ENCODE measurements at regions not wholly inside any gene's neighbourhood (a gene's known extent, or its start where the extent isn't known, plus 50 kb on each side); places are given as distances from the start of the nearest gene placed in this dataset.

DNA sequence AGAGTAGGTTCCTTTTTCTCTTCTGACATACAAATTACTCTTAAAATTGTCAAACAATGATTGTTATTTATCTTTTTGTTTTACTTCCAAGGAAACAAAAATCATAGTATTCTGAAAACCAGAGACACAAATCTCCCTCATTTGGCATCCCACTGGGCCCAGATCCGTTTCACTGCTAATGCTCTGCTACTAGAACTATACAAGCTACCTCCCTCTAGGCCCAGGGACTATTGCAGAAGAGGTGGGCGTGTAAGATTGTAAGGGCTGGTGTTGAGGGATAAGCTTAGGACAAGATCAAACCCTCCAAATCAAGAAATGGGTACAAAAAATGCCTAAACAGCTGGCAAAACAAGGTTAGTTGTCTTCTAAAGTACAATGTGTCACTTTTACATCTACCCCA, 928.9 kb upstream of the CDH10 start:
- Histone ChIP-seq H3K27me3 (ENCODE audit: control insufficient read depth, insufficient read depth, low read length) (no peaks in the 10 kb centered on the region), H3K27ac (ENCODE audit: low read length) (no peak overlapping the region), H3K9me3 (replicated peaks; ENCODE audit: control insufficient read depth, low read depth, low read length) (peaks cover 4% of the 10 kb centered on the region), H3K4me1 (ENCODE audit: control insufficient read depth, insufficient read depth, low read length) (no peaks in the 10 kb centered on the region), H3K4me3 (ENCODE audit: low read length) (no peak overlapping the region), H3K36me3 (ENCODE audit: control insufficient read depth, insufficient read depth, low read length) (no peaks in the 10 kb centered on the region)
- DNase-seq = no peak
- WGBS (ENCODE audit: insufficient coverage) = no CpG with 5 or more reads among the region's 2 CpGs

DNA sequence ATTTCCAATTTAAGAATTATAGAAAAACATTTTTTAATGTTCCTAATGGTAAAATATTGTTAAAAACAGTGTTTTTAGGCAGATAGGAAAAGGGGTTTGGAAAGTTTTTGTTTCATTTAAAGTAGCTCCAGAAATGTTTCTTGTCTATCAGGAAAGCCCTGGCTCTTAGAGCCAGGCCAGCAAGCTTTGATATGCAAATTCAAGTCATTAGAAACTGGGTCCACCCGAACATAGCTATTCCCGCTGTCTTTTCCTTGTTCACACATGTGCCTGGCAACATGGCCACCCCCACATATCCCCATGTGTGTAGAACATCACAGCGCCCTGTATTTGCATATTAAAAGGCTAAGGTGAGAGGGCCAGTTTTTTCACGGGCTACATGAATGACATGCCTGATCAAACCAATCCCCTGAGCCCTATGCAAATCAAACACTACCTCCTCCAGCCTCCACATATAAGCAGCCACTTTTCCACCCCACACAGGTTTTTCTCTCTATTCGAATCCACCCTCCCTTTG, 925.3 kb upstream of the CDH10 start:
- Histone ChIP-seq H3K9me3 (replicated peaks; ENCODE audit: control insufficient read depth, low read depth, low read length) (peaks cover 4% of the 10 kb centered on the region), H3K4me1 (ENCODE audit: control insufficient read depth, insufficient read depth, low read length) (no peaks in the 10 kb centered on the region), H3K27ac (ENCODE audit: low read length) (no peak overlapping the region), H3K4me3 (ENCODE audit: low read length) (no peak overlapping the region), H3K27me3 (ENCODE audit: control insufficient read depth, insufficient read depth, low read length) (no peaks in the 10 kb centered on the region), H3K36me3 (ENCODE audit: control insufficient read depth, insufficient read depth, low read length) (no peaks in the 10 kb centered on the region)
- DNase-seq = no peak
- 50% methylated on average over 2 of the region's 5 CpGs for WGBS (ENCODE audit: insufficient coverage)

DNA sequence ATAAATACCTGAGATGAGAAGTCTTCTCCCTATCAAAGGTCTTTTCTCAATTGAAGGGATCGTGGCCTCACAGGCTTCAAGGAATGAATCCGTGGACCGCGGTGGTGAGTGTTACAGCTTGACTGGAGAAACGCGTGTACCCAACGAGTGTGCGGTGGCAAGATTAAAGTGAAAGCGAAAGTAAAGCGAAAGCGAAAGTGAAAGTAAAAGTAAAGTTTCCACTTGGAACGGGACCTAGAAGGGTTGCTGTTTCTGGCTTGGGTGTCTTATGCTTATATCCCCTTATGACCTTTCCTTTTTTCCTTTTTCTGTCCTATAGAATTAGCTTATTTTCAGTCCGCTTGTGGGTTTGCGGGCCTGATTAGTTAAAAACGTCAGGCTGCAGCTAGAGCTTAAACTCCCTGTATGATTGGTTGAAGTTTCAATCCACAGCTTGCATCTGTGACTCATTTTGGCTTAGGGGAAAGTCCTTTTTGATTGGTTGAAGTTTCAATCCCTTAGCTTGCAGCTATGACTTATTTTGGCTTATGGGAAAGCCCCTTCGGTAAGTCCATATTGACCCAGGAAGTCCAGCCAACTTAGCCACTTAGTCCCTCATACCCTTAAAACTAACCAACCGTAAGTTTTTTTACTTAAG, 924.3 kb upstream of the CDH10 start:
- DNase-seq = no peak
- Histone ChIP-seq H3K27me3 (ENCODE audit: control insufficient read depth, insufficient read depth, low read length) (no peaks in the 10 kb centered on the region), H3K9me3 (replicated peaks; ENCODE audit: control insufficient read depth, low read depth, low read length) (peaks cover 4% of the 10 kb centered on the region), H3K4me3 (ENCODE audit: low read length) (no peak overlapping the region), H3K36me3 (ENCODE audit: control insufficient read depth, insufficient read depth, low read length) (no peaks in the 10 kb centered on the region), H3K4me1 (ENCODE audit: control insufficient read depth, insufficient read depth, low read length) (no peaks in the 10 kb centered on the region), H3K27ac (ENCODE audit: low read length) (no peak overlapping the region)
- 93% methylated on average over 7 of the region's 17 CpGs for WGBS (ENCODE audit: insufficient coverage)

- H3K4me1 ChIP-seq (ENCODE audit: control insufficient read depth, insufficient read depth, low read length) = no peaks in the 10 kb centered on the region
- DNase-seq = no peak
- H3K27me3 ChIP-seq (ENCODE audit: control insufficient read depth, insufficient read depth, low read length) = no peaks in the 10 kb centered on the region
- no peak overlapping the region for H3K4me3 ChIP-seq (ENCODE audit: low read length)
- peaks cover 7% of the 10 kb centered on the region for H3K9me3 ChIP-seq (replicated peaks; ENCODE audit: control insufficient read depth, low read depth, low read length)
- no CpG with 5 or more reads among the region's 1 CpG for WGBS (ENCODE audit: insufficient coverage)
- no peak overlapping the region for H3K27ac ChIP-seq (ENCODE audit: low read length)
- no peaks in the 10 kb centered on the region for H3K36me3 ChIP-seq (ENCODE audit: control insufficient read depth, insufficient read depth, low read length)
Measured at GRCh38 chr5:25568294-25568693, 923.5 kb upstream of the CDH10 start.

GRCh38 chr5:25567881-25568280, 923.1 kb upstream of the CDH10 start:
- DNase-seq = no peak
- Histone ChIP-seq H3K4me3 (ENCODE audit: low read length) (no peak overlapping the region), H3K4me1 (ENCODE audit: control insufficient read depth, insufficient read depth, low read length) (no peaks in the 10 kb centered on the region), H3K9me3 (replicated peaks; ENCODE audit: control insufficient read depth, low read depth, low read length) (peaks cover 7% of the 10 kb centered on the region), H3K27ac (ENCODE audit: low read length) (no peak overlapping the region), H3K36me3 (ENCODE audit: control insufficient read depth, insufficient read depth, low read length) (no peaks in the 10 kb centered on the region), H3K27me3 (ENCODE audit: control insufficient read depth, insufficient read depth, low read length) (no peaks in the 10 kb centered on the region)
- no CpG with 5 or more reads among the region's 3 CpGs for WGBS (ENCODE audit: insufficient coverage)

- no peak for DNase-seq
- Histone ChIP-seq H3K9me3 (replicated peaks; ENCODE audit: control insufficient read depth, low read depth, low read length) (peaks cover 4% of the 10 kb centered on the region), H3K4me1 (ENCODE audit: control insufficient read depth, insufficient read depth, low read length) (no peaks in the 10 kb centered on the region), H3K36me3 (ENCODE audit: control insufficient read depth, insufficient read depth, low read length) (no peaks in the 10 kb centered on the region), H3K27me3 (ENCODE audit: control insufficient read depth, insufficient read depth, low read length) (no peaks in the 10 kb centered on the region), H3K27ac (ENCODE audit: low read length) (no peak overlapping the region), H3K4me3 (ENCODE audit: low read length) (no peak overlapping the region)
Measured at GRCh38 chr5:25562656-25563055, 917.9 kb upstream of the CDH10 start.

- Histone ChIP-seq H3K36me3 (ENCODE audit: control insufficient read depth, insufficient read depth, low read length) (no peaks in the 10 kb centered on the region), H3K4me3 (ENCODE audit: low read length) (no peak overlapping the region), H3K27ac (ENCODE audit: low read length) (no peak overlapping the region), H3K9me3 (replicated peaks; ENCODE audit: control insufficient read depth, low read depth, low read length) (no peaks in the 10 kb centered on the region), H3K4me1 (ENCODE audit: control insufficient read depth, insufficient read depth, low read length) (no peaks in the 10 kb centered on the region), H3K27me3 (ENCODE audit: control insufficient read depth, insufficient read depth, low read length) (no peaks in the 10 kb centered on the region)
- no peak for DNase-seq
- 83% methylated on average over 1 of the region's 2 CpGs for WGBS (ENCODE audit: insufficient coverage)
Measured at GRCh38 chr5:25554077-25554476, 909.3 kb upstream of the CDH10 start.

- WGBS (ENCODE audit: insufficient coverage) = no CpG with 5 or more reads among the region's 2 CpGs
- Histone ChIP-seq H3K9me3 (replicated peaks; ENCODE audit: control insufficient read depth, low read depth, low read length) (no peaks in the 10 kb centered on the region), H3K27me3 (ENCODE audit: control insufficient read depth, insufficient read depth, low read length) (no peaks in the 10 kb centered on the region), H3K4me1 (ENCODE audit: control insufficient read depth, insufficient read depth, low read length) (no peaks in the 10 kb centered on the region), H3K36me3 (ENCODE audit: control insufficient read depth, insufficient read depth, low read length) (no peaks in the 10 kb centered on the region), H3K27ac (ENCODE audit: low read length) (no peak overlapping the region), H3K4me3 (ENCODE audit: low read length) (no peak overlapping the region)
- DNase-seq = no peak
Measured at GRCh38 chr5:25552871-25553481, 908.2 kb upstream of the CDH10 start.

GRCh38 chr5:25550793-25551192, 906.0 kb upstream of the CDH10 start:
- Histone ChIP-seq H3K4me3 (ENCODE audit: low read length) (no peak overlapping the region), H3K4me1 (ENCODE audit: control insufficient read depth, insufficient read depth, low read length) (no peaks in the 10 kb centered on the region), H3K27ac (ENCODE audit: low read length) (no peak overlapping the region), H3K9me3 (replicated peaks; ENCODE audit: control insufficient read depth, low read depth, low read length) (no peaks in the 10 kb centered on the region), H3K36me3 (ENCODE audit: control insufficient read depth, insufficient read depth, low read length) (no peaks in the 10 kb centered on the region), H3K27me3 (ENCODE audit: control insufficient read depth, insufficient read depth, low read length) (no peaks in the 10 kb centered on the region)
- no peak for DNase-seq

DNA sequence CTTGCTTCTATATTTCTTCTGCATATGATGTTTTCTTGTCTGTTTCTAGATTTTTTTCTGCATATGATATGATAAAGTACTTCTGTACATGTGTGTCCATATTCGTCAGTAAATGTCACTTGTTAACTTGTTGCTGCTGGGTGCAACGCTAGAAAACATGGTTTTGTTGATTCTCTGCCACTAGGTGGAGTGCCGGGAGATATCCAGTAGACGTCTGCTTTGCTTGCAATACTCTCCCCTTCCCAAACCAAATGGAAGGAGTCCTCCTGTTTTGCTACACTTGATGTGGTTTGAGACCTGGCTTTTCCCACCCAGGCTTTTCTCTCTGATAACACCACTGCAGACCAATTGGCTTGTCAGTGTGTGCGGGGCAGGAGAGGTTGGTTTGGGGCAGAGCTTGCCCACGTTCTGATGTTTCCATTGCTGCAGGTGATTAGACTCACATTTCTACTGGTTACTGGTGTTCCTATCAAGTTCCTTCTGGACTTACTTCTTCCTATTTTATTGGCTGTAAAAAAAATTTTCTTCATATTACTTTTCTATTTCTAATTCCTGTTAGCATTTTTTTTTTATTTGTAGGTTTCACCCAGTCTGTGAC, 900.0 kb upstream of the CDH10 start:
- no peaks in the 10 kb centered on the region for H3K4me1 ChIP-seq (ENCODE audit: control insufficient read depth, insufficient read depth, low read length)
- WGBS (ENCODE audit: insufficient coverage) = 0% methylated on average over 3 of the region's 6 CpGs
- no peaks in the 10 kb centered on the region for H3K27me3 ChIP-seq (ENCODE audit: control insufficient read depth, insufficient read depth, low read length)
- H3K27ac ChIP-seq (ENCODE audit: low read length) = no peak overlapping the region
- H3K36me3 ChIP-seq (ENCODE audit: control insufficient read depth, insufficient read depth, low read length) = no peaks in the 10 kb centered on the region
- no peak overlapping the region for H3K4me3 ChIP-seq (ENCODE audit: low read length)
- peak; percentile 16 for DNase-seq
- no peaks in the 10 kb centered on the region for H3K9me3 ChIP-seq (replicated peaks; ENCODE audit: control insufficient read depth, low read depth, low read length)

Measured in muscle of leg (tissue), 3 donors.